Esophagus squamous epithelium (tissue), 4 donors: ENCODE measurements at regions not wholly inside any gene's neighbourhood (a gene's known extent, or its start where the extent isn't known, plus 50 kb on each side); places are given as distances from the start of the nearest gene placed in this dataset.

Experiments used
- CTCF ChIP-seq, 6 experiments: fragments of 450-650 bp in 4 of 6; fragments of 200-600 bp in 2 of 6; sonication (generic) in 2 of 6; IDR thresholded peaks; one replicate each; pipeline ENCODE4 v1.5.1; 2016 to 2019; ENCODE audit warnings: antibody characterized with exemption in 6 of 6, mild to moderate bottlenecking in 4 of 6, moderate library complexity in 4 of 6
- POLR2A ChIP-seq, 4 donors: fragments of 450-650 bp; IDR thresholded peaks; one replicate each; pipeline ENCODE4 v1.6.1; 2017; ENCODE audit warnings: antibody characterized with exemption in 4 of 4, mild to moderate bottlenecking in 4 of 4, moderate library complexity in 3 of 4

- TF ChIP-seq CTCF (IDR thresholded peaks at IDR 0.05) (no peak), POLR2A (IDR thresholded peaks at IDR 0.05) (no peak)
Observed at GRCh38 chr6:14317387-14317970, 199.9 kb downstream of the CD83 start.
